AG08396 (cell line): ENCODE measurements at regions not wholly inside any gene's neighbourhood (a gene's known extent, or its start where the extent isn't known, plus 50 kb on each side); places are given as distances from the start of the nearest gene placed in this dataset.
A peak's percentile ranks its signal among the peaks of the same experiment; 100 is the strongest.
"Not testable (repeated sequence)": the region's sequence is repeated elsewhere in the genome, so short reads cannot be mapped to it uniquely, and the experiment has no call there.

Experiments used
- DNase-seq: peaks from one replicate; pipeline ENCODE4 v3.0.0; 2012; ENCODE audit warnings: low spot score, mixed read lengths

- DNase-seq, result no peak
These were observed 51.4 kb upstream of the S1PR1 start for GRCh38 chr1:101185421-101185820.

GRCh38 chr1:101183388-101183699, 53.5 kb upstream of the S1PR1 start:
- no peak for DNase-seq

- no peak for DNase-seq
These were observed 54.0 kb upstream of the S1PR1 start for GRCh38 chr1:101182627-101183387.

DNA sequence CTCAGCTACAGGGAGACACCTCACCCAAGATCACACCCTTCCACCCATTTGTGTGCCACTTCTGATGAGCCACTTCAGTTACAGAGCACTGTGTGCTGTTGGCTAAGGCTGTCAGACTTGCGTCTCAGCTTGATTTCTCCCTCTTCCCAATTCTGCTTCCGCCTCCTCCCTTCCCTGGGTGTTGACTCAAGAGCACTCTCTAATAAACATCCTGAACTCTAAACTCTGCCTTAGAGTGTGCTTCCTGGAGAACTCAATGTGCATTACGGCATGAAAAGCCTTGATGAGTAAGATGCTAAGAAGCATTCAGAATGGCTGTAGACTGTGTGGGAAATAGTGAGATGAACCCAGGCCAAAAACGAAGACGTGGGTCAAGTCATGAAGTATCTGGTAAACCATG, 54.9 kb upstream of the S1PR1 start:
- no peak for DNase-seq

DNA sequence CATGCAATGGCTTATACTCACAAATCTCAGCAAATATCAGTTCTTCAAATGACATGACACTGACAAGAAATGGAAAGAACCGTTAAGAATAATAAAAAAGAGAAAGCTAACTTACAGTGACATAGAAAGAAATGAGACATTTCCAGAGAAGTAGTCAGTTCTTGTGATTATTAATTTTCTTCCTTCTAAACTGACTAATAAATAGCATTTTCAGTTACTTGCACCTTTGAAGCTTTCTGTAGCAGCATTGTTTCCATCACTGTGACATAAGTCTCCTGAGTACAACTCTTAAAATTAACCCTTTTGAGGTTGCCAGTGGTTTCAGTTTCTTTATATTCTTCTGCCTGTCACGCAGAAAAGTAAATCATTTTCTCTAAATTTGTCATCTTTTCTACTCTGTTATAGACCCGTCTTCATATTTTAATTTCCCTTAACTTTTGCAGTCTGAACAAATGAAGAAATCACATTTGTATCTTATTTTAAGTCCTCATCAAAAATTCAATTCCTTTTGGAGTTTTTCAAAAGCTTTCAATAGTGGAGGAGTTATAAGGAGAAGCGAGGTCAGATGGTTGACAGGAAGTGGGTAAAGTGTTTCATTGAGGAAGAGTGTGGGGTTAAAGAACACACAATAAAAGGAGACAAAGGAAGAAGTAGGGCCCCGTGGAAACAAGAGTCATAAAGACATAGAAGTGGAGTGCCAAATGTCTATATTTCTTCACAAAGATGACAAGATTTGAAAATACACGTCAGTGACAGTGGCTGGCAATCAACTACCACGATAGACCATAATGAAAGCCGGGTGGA, 57.9 kb upstream of the S1PR1 start:
- DNase-seq, result no peak

DNA sequence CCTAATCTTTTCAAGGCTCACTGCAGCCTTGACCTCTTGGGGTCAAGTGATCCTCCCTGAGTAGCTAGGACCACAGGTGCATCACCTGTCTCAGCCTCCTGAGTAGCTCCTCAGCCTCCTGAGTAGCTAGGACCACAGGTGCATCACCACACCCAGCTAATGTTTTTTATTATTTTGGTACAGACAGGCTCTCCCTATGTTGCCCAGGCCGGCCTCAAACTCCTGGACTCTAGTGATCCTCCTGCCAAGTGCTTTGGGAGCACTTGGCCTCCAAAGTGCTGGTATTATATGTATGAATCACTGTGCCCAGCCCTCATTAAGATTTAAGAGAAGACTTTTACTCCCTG, 58.5 kb upstream of the S1PR1 start:
- no peak for DNase-seq

DNA sequence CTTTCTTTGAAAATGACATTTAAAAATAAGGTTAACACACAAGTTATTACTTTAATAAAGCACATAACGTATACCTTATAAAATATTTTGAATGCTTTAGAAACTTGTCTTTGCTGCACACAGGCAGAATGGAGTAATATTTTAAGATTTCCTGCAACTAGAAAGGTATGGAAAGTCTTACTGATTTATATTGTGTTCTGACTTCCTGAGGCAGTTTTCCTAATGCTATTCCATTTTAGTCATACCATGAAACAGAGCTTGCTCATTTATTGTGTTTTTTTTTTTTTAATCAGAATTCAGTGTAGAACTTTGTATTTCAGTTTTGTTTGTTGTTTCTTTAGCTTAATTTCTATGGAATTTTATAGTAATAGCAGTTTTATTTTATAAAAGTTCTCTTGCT, 60.9 kb upstream of the S1PR1 start:
- DNase-seq, result no peak

DNA sequence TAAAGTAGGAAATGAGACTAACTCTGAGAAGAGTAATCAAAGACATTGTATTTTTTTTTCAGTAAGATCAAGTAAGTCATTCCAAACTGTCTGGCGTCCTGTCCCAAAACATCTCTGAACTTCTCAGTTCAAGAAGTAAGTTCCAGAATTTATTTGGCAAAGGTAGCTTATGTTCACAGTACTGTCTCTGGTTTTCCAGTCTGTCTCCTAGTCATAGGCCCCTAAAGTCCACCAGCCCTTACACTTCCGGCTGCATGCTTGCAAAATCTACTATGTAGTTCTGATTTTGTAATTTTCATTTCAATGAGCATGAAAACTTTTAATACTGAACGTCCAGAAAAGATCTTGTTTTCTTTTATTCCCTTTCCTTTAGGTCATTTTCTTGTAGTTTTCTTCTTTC, 61.4 kb upstream of the S1PR1 start:
- DNase-seq, result no peak

DNA sequence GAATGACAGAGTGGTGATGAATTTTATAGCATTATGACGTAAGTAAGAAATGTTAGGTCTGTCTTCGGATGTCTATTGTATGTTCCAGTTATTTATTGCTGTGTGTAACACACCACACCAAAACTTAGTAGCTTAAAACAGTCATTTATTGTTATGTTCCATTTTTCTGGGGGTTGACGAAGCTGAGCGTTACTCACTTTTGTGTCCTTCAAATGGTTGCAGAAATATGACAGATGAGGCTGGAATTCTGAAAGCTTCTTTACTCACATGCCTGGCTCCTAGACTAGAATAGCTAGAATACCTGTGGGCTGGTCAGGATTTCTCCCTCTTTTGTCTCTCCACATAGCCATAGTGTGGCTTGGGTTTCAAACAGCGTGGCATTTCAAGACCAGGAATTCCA, 62.1 kb upstream of the S1PR1 start:
- peak; percentile 16 for DNase-seq

- DNase-seq, result not testable (repeated sequence)
These were observed 62.5 kb upstream of the S1PR1 start for GRCh38 chr1:101174298-101174697.

DNA sequence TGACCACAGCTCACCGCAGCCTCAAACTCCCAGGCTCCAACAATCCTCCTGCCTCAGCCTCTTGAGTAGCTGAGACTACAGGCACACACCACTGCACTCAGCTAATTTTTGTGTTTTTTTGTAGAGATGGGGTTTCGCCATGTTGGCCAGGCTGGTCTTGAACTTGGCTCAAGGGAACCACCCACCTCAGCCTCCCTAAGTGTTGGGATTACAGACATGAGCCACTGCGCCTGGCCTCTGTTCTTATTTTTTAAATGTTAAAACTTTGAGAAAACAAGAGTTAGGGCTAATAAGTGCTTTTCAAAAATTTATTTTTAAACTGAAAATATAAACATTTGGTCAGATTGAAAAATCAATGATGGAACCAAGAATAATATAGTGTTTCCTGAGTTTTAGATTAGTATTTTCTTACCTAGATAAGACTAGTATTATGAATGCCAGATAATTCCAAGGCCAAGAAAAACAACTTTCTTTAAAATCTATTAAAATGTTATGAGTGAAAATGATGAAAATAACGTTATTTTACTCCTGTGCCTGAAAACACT, 66.2 kb upstream of the S1PR1 start:
- DNase-seq, result no peak

- DNase-seq, result no peak
These were observed 68.9 kb upstream of the S1PR1 start for GRCh38 chr1:101167891-101168290.

- no peak for DNase-seq
These were observed 70.2 kb upstream of the S1PR1 start for GRCh38 chr1:101166583-101167120.

GRCh38 chr1:101165954-101166353, 70.9 kb upstream of the S1PR1 start:
- no peak for DNase-seq

DNA sequence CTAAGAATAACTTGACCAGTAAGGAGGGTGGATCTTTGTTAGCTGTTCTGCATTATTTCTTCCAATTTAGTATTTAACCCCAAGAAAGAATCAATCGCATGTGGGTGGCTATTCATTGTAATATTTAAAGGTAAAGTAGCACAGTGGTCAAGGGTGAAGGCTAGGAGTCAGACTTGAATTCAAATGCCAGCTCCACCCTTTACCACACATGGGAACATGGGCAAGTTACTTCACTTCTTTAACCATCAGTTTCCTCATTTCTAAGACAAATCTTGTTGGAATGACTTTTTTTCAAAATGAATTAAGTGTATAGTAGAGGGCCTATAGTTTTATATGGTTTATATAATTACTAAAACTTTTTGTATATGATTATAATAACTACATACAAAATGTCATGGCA, 71.3 kb upstream of the S1PR1 start:
- DNase-seq, result no peak

- DNase-seq, result no peak
These were observed 72.0 kb upstream of the S1PR1 start for GRCh38 chr1:101164776-101165175.

DNA sequence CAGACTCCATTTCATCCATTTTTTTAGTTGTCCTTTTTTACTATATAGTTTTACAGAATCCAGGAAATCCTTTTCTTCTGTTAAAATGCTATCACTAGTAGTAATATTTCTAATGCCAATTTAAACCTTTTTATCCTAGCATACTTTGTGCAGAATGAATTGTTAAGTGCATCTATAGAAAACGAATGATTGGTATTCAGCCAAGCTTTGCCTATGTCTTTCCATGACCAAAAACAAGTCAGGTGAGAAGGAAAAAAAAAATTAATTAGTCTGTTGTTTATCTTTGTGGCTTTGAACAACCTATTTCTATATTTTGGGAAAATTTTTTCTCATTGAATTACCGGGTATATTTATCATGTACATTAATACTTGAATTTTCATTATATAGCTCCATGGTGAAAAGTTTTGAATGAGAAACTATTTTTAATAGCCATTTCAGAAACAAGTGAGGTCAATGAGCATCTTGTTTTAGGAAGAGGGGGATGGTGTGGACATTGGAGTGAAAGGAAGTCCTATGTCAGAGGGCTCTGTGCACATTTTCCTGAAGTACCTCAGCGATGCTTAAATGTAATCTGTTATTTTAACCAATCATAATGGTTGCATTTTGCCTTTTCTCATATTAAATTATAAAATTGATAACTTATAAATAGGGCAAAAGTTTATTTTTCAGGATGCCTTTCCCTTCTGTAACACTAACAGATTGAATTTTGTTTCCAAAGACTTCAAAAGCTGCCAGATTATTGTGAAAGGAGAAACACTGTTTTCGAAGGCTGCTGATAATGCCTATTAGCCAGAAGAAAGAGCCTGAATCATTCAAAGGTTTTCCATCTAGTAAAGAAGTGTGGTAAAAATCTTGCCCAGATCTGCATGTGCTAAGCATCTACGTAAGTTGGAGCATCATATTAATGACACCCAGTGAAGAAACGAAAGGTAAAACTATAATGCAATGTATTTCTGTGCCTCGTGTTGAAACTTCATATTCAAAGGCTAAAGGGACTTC, 73.8 kb upstream of the S1PR1 start:
- DNase-seq, result no peak

DNA sequence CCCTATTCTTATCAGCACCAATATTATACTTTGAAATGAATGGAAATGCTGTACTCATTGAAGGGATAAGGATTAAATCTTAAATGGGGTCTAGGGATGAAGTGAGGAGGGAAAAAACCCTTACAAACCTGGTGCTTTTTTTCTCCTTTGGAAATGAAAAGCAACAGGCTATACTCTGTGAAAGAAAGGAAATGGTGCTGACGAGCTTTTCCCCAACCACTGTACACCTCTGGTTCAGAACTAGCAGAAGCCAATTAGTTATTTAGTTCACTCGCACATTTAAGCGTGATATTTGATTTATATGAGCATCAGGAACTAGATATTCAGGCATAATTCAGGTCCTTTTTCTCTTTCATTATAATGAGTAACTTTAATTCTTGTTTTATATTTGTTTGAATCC, 74.5 kb upstream of the S1PR1 start:
- DNase-seq, result no peak

- DNase-seq, result no peak
These were observed 75.2 kb upstream of the S1PR1 start for GRCh38 chr1:101161619-101162018.

DNA sequence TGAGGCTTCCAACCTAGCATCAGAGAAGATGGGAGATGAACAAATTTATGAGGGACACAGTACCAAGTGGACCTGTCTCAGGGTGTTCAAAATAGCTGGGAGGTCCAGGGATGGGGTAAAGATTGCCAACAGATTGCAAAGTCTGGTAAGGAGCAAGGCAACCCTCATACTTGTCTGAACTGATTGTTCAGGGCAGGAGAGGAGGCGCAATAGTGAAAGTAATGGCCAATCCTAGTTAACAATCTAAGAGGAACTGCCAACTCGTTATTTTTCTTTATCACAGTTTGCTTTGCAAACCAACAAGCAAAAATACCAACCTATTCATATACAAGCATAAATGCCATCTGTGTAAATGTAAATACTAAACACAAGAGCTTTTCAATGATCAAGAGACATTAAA, 78.4 kb upstream of the S1PR1 start:
- no peak for DNase-seq

- DNase-seq, result no peak
These were observed 82.3 kb upstream of the S1PR1 start for GRCh38 chr1:101154547-101154946.

- no peak for DNase-seq
These were observed 83.1 kb upstream of the S1PR1 start for GRCh38 chr1:101153692-101154091.
